ENCODE measurements at regions not wholly inside any gene's neighbourhood (a gene's known extent, or its start where the extent isn't known, plus 50 kb on each side); places are given as distances from the start of the nearest gene placed in this dataset.
"Not testable (repeated sequence)": the region's sequence is repeated elsewhere in the genome, so short reads cannot be mapped to it uniquely, and the experiment has no call there.

GRCh38 chr1:83476518-83476917 is 522.4 kb downstream of the TTLL7 start:
- BruUV-seq (replicated peaks); H3K4me3 Mint-ChIP-seq (ENCODE audit: low read depth, unreplicated experiment); DNase-seq; intact Hi-C loops (cut with micrococcal nuclease; ENCODE audit: unreplicated experiment); CTCF ChIA-PET; H3K27ac Mint-ChIP-seq (ENCODE audit: unreplicated experiment); H3K27me3 Mint-ChIP-seq (ENCODE audit: unreplicated experiment); H3K4me1 Mint-ChIP-seq (ENCODE audit: low read depth, unreplicated experiment); H3K36me3 Mint-ChIP-seq (ENCODE audit: insufficient read depth, unreplicated experiment): not testable (repeated sequence)
- H3K9me3 Mint-ChIP-seq (ENCODE audit: low read depth, unreplicated experiment): peaks cover 17% of the 10 kb centered on the region

- not testable (repeated sequence) for H3K9me3 Mint-ChIP-seq (ENCODE audit: low read depth, unreplicated experiment); H3K4me3 Mint-ChIP-seq (ENCODE audit: low read depth, unreplicated experiment)
Observed at GRCh38 chr1:83474946-83475345, 524.0 kb downstream of the TTLL7 start.

GRCh38 chr1:83473986-83474385 is 524.9 kb downstream of the TTLL7 start:
- H3K9me3 Mint-ChIP-seq (ENCODE audit: low read depth, unreplicated experiment); CTCF ChIA-PET; H3K4me1 Mint-ChIP-seq (ENCODE audit: low read depth, unreplicated experiment); H3K27ac Mint-ChIP-seq (ENCODE audit: unreplicated experiment); BruUV-seq (replicated peaks); intact Hi-C loops (cut with micrococcal nuclease; ENCODE audit: unreplicated experiment); DNase-seq; H3K36me3 Mint-ChIP-seq (ENCODE audit: insufficient read depth, unreplicated experiment); H3K4me3 Mint-ChIP-seq (ENCODE audit: low read depth, unreplicated experiment); H3K27me3 Mint-ChIP-seq (ENCODE audit: unreplicated experiment): not testable (repeated sequence)

More at GRCh38 chr1:83474946-83475345, 524.0 kb downstream of the TTLL7 start:
- H3K4me1 Mint-ChIP-seq (ENCODE audit: low read depth, unreplicated experiment); BruUV-seq (replicated peaks); H3K27me3 Mint-ChIP-seq (ENCODE audit: unreplicated experiment); intact Hi-C loops (cut with micrococcal nuclease; ENCODE audit: unreplicated experiment); H3K27ac Mint-ChIP-seq (ENCODE audit: unreplicated experiment); DNase-seq; H3K36me3 Mint-ChIP-seq (ENCODE audit: insufficient read depth, unreplicated experiment); CTCF ChIA-PET: not testable (repeated sequence)

DNA sequence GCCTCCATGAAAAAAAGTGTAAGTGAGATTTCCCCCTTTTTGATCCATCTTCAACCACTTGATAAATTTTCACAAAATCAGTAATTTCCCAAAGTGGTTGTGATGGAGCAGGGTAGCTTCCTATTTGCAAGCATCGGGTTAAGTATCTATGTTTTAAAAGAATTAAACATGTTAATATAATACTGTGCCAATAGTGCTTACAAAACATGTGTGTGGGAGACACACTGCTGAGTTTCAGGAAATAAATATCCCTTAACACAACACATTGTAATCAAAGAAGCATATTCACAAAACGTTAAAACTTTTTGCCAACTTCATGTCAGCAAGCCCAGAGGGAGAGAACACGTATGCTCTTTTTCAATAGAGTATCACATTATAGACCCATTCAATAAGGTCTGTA is 526.9 kb downstream of the TTLL7 start:
- BruUV-seq (replicated peaks); H3K27ac Mint-ChIP-seq (ENCODE audit: unreplicated experiment); H3K9me3 Mint-ChIP-seq (ENCODE audit: low read depth, unreplicated experiment); H3K36me3 Mint-ChIP-seq (ENCODE audit: insufficient read depth, unreplicated experiment); intact Hi-C loops (cut with micrococcal nuclease; ENCODE audit: unreplicated experiment); H3K27me3 Mint-ChIP-seq (ENCODE audit: unreplicated experiment); H3K4me3 Mint-ChIP-seq (ENCODE audit: low read depth, unreplicated experiment); CTCF ChIA-PET; H3K4me1 Mint-ChIP-seq (ENCODE audit: low read depth, unreplicated experiment); DNase-seq: not testable (repeated sequence)

- H3K27me3 Mint-ChIP-seq (ENCODE audit: unreplicated experiment); H3K4me3 Mint-ChIP-seq (ENCODE audit: low read depth, unreplicated experiment); H3K4me1 Mint-ChIP-seq (ENCODE audit: low read depth, unreplicated experiment); DNase-seq; BruUV-seq (replicated peaks); H3K27ac Mint-ChIP-seq (ENCODE audit: unreplicated experiment); H3K9me3 Mint-ChIP-seq (ENCODE audit: low read depth, unreplicated experiment); intact Hi-C loops (cut with micrococcal nuclease; ENCODE audit: unreplicated experiment); H3K36me3 Mint-ChIP-seq (ENCODE audit: insufficient read depth, unreplicated experiment); CTCF ChIA-PET: not testable (repeated sequence)
Observed at GRCh38 chr1:83471272-83471671, 527.7 kb downstream of the TTLL7 start.

DNA sequence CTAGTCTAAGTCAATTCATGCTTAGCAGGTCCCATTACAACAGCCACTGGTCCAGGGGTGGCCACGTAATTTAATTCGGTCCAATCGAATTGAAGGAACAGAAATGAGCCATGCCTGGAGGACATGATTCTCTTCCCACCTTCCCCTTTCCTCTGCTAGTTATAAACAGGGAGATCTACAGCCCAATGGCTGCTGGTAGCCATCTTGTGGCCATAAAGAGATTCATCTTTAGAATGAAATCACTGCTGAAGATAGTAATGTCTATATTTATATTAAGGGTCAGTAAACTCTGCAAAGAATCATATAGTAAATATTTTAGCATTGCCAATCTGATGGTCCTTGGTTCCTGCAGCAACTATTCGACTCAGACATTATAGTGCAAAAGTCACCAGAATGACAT is 530.6 kb downstream of the TTLL7 start:
- H3K4me3 Mint-ChIP-seq (ENCODE audit: low read depth, unreplicated experiment); H3K36me3 Mint-ChIP-seq (ENCODE audit: insufficient read depth, unreplicated experiment); intact Hi-C loops (cut with micrococcal nuclease; ENCODE audit: unreplicated experiment); H3K4me1 Mint-ChIP-seq (ENCODE audit: low read depth, unreplicated experiment); H3K27me3 Mint-ChIP-seq (ENCODE audit: unreplicated experiment); H3K9me3 Mint-ChIP-seq (ENCODE audit: low read depth, unreplicated experiment); CTCF ChIA-PET; BruUV-seq (replicated peaks); H3K27ac Mint-ChIP-seq (ENCODE audit: unreplicated experiment); DNase-seq: not testable (repeated sequence)

DNA sequence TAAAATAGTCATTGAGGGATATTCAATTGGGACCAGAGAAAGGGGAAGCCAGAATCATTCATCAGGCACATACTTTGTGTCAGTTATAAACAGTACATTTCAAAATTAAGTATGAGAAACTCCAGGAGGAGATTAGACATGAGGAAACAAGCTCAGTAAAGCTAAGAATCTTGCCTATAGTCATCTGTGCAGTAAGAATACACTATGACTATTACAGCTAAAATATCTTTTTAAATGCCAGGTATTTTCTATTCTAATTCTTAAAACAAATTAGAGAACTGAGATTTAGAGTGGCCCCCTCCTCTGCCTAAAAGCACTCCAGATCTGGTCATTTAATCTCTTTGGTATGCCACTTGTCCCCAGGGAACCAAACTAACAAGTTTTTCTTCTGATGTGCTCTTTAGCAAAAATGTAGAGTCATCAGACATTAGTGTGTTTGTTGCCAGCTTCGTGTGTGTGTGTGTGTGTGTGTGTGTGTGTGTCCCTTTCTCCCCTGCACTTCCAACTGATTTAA is 541.1 kb downstream of the TTLL7 start:
- DNase-seq; intact Hi-C loops (cut with micrococcal nuclease; ENCODE audit: unreplicated experiment); H3K9me3 Mint-ChIP-seq (ENCODE audit: low read depth, unreplicated experiment); H3K36me3 Mint-ChIP-seq (ENCODE audit: insufficient read depth, unreplicated experiment); H3K4me1 Mint-ChIP-seq (ENCODE audit: low read depth, unreplicated experiment); CTCF ChIA-PET; H3K27me3 Mint-ChIP-seq (ENCODE audit: unreplicated experiment); H3K4me3 Mint-ChIP-seq (ENCODE audit: low read depth, unreplicated experiment); BruUV-seq (replicated peaks); H3K27ac Mint-ChIP-seq (ENCODE audit: unreplicated experiment): not testable (repeated sequence)

- CTCF ChIA-PET; intact Hi-C loops (cut with micrococcal nuclease; ENCODE audit: unreplicated experiment); H3K27ac Mint-ChIP-seq (ENCODE audit: unreplicated experiment); H3K9me3 Mint-ChIP-seq (ENCODE audit: low read depth, unreplicated experiment); BruUV-seq (replicated peaks); H3K27me3 Mint-ChIP-seq (ENCODE audit: unreplicated experiment); H3K36me3 Mint-ChIP-seq (ENCODE audit: insufficient read depth, unreplicated experiment); DNase-seq; H3K4me3 Mint-ChIP-seq (ENCODE audit: low read depth, unreplicated experiment); H3K4me1 Mint-ChIP-seq (ENCODE audit: low read depth, unreplicated experiment): not testable (repeated sequence)
Observed at GRCh38 chr1:83457281-83457680, 541.7 kb downstream of the TTLL7 start.

GRCh38 chr1:83455753-83456152 is 543.2 kb downstream of the TTLL7 start:
- H3K9me3 Mint-ChIP-seq (ENCODE audit: low read depth, unreplicated experiment); DNase-seq; BruUV-seq (replicated peaks); intact Hi-C loops (cut with micrococcal nuclease; ENCODE audit: unreplicated experiment); H3K36me3 Mint-ChIP-seq (ENCODE audit: insufficient read depth, unreplicated experiment); H3K4me3 Mint-ChIP-seq (ENCODE audit: low read depth, unreplicated experiment); H3K4me1 Mint-ChIP-seq (ENCODE audit: low read depth, unreplicated experiment); H3K27ac Mint-ChIP-seq (ENCODE audit: unreplicated experiment); CTCF ChIA-PET; H3K27me3 Mint-ChIP-seq (ENCODE audit: unreplicated experiment): not testable (repeated sequence)

DNA sequence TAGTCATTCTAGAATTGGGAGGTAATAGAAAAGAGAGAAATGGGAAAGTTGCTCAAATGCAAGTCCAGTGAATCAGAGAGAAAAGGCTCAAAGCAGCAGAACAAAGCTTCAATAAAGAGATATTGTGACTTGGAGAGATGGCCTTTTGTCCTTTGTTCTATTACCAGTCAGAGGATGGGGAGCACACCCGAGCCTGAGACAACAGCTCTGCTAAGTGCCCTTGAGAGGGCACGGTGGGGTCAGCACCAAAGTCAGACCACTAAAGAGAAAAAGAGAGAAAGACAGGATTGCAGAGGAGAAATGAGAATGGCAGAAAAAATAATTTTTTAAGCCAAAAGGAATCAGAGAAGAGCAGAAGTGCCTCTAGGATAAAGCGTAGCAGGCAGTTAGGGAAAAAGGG is 553.1 kb downstream of the TTLL7 start:
- intact Hi-C loops (cut with micrococcal nuclease; ENCODE audit: unreplicated experiment); BruUV-seq (replicated peaks); H3K9me3 Mint-ChIP-seq (ENCODE audit: low read depth, unreplicated experiment); DNase-seq; H3K27ac Mint-ChIP-seq (ENCODE audit: unreplicated experiment); H3K36me3 Mint-ChIP-seq (ENCODE audit: insufficient read depth, unreplicated experiment); H3K27me3 Mint-ChIP-seq (ENCODE audit: unreplicated experiment); H3K4me1 Mint-ChIP-seq (ENCODE audit: low read depth, unreplicated experiment); CTCF ChIA-PET; H3K4me3 Mint-ChIP-seq (ENCODE audit: low read depth, unreplicated experiment): not testable (repeated sequence)

GRCh38 chr1:83442412-83442811 is 556.5 kb downstream of the TTLL7 start:
- H3K27ac Mint-ChIP-seq (ENCODE audit: unreplicated experiment); H3K27me3 Mint-ChIP-seq (ENCODE audit: unreplicated experiment); H3K4me1 Mint-ChIP-seq (ENCODE audit: low read depth, unreplicated experiment); intact Hi-C loops (cut with micrococcal nuclease; ENCODE audit: unreplicated experiment); H3K4me3 Mint-ChIP-seq (ENCODE audit: low read depth, unreplicated experiment); DNase-seq; BruUV-seq (replicated peaks); H3K36me3 Mint-ChIP-seq (ENCODE audit: insufficient read depth, unreplicated experiment); H3K9me3 Mint-ChIP-seq (ENCODE audit: low read depth, unreplicated experiment); CTCF ChIA-PET: not testable (repeated sequence)
